IPS-18a (cell line): ENCODE measurements at regions not wholly inside any gene's neighbourhood (a gene's known extent, or its start where the extent isn't known, plus 50 kb on each side); places are given as distances from the start of the nearest gene placed in this dataset.

Experiments
- H3K27ac ChIP-seq: one replicate; pipeline ENCODE4 v1.5.1; 2013; ENCODE audit warnings: low read length
- H3K27me3 ChIP-seq: one replicate; pipeline ENCODE4 v1.6.1; 2013; ENCODE audit warnings: mild to moderate bottlenecking, low read length; ENCODE audit not compliant: control insufficient read depth, insufficient read depth
- H3K36me3 ChIP-seq: one replicate; pipeline ENCODE4 v1.6.1; 2013; ENCODE audit warnings: low read depth, low read length; ENCODE audit not compliant: control insufficient read depth
- H3K4me1 ChIP-seq: one replicate; pipeline ENCODE4 v1.6.1; 2013; ENCODE audit warnings: low read depth, low read length; ENCODE audit not compliant: control insufficient read depth
- H3K4me3 ChIP-seq: one replicate; pipeline ENCODE4 v1.5.1; 2013; ENCODE audit warnings: low read length
- H3K9ac ChIP-seq: one replicate; pipeline ENCODE4 v1.6.1; 2013; ENCODE audit warnings: mild to moderate bottlenecking, low read length, moderate library complexity
- H3K9me3 ChIP-seq: one replicate; pipeline ENCODE4 v1.6.1; 2013; ENCODE audit warnings: low read depth, low read length; ENCODE audit not compliant: control insufficient read depth

DNA sequence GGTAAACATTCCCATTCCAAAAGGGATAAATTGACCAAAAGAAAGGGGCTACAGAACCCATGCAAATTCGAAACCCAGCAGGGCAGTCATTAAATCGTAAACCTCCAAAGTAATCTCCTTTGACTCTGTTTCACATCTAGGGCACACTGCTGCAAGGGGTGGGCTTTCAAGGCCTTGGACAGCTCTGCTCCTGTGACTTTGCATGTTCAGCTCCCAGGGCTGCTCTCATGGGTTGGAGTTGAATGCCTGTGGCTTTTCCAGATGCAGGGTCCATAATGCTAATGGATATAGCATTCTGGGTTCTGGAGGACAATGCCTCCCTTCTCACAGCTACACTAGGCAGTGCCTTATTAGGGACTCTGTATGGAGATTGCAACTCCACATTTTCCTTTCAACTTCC, 211.9 kb upstream of the MANEA start:
- no peak overlapping the region for H3K27ac ChIP-seq
- H3K27me3 ChIP-seq = no peaks in the 10 kb centered on the region
- peaks cover 13% of the 10 kb centered on the region for H3K4me1 ChIP-seq
- H3K36me3 ChIP-seq = no peaks in the 10 kb centered on the region
- no peak overlapping the region for H3K4me3 ChIP-seq
- H3K9me3 ChIP-seq = no peaks in the 10 kb centered on the region
- no peak overlapping the region for H3K9ac ChIP-seq

DNA sequence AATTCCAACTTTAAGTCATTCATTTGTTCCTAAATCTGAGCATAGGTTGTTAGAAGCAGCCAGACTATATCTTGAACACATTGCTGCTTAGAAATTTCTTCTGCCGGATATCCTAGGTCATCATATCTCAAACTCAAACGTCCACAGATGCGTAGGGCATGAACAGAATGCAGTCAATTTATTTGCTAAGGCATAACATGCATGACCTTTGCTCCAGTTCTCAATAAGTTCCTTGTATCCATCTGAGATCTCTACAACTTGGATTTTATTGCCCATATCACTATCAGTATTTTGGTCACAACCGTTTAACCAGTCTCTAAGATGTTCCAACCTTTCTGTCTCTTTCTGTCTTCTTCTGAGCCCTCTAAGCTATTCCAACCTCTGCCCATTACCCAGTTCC, 210.9 kb upstream of the MANEA start:
- Histone ChIP-seq H3K4me3 (no peak overlapping the region), H3K9ac (no peak overlapping the region), H3K4me1 (peaks cover 13% of the 10 kb centered on the region), H3K27me3 (no peaks in the 10 kb centered on the region), H3K36me3 (no peaks in the 10 kb centered on the region), H3K27ac (no peak overlapping the region), H3K9me3 (no peaks in the 10 kb centered on the region)

DNA sequence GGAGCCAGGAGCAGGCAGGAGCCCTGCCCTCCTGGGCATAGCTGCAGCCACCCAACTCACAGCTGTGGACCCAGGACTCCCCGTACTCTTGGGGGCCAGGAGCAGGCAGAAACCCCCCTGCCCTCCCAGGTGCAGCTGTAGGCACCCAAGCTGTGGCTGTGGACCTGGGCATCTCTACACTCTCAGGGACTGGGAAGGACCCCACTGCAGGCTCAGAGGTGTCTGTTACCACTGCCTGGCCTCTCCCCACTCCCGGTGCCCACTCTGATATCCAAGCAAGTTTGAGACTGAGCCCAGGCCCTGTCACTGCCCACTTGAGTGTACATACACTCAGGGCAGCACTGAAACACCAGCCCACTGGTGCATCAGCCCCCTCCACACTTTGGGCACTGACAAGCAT, 193.5 kb upstream of the MANEA start:
- H3K27me3 ChIP-seq = no peaks in the 10 kb centered on the region
- no peak overlapping the region for H3K9ac ChIP-seq
- H3K27ac ChIP-seq = no peak overlapping the region
- no peak overlapping the region for H3K4me3 ChIP-seq
- no peaks in the 10 kb centered on the region for H3K36me3 ChIP-seq
- H3K4me1 ChIP-seq = no peaks in the 10 kb centered on the region
- H3K9me3 ChIP-seq = no peaks in the 10 kb centered on the region

DNA sequence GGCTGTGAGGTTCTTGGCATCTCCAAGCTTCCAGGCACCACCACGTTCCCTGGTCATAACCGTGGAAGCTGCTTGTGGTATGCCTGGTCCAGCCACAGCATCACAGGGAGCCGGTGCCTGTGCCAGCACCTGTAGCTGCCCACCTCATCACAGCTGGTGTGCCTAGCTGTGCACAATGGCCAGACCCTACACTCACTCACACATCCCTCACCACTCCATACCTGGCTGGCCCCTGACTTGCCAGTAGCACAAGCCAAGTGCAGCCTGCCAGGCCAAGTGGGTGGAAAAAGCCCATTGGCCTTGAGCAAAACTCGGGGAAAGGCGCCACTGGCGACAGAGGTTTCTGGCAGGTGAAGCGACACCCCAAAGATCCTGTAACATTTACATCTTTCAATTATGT, 192.3 kb upstream of the MANEA start:
- no peak overlapping the region for H3K4me3 ChIP-seq
- no peaks in the 10 kb centered on the region for H3K36me3 ChIP-seq
- no peak overlapping the region for H3K9ac ChIP-seq
- H3K27me3 ChIP-seq = no peaks in the 10 kb centered on the region
- no peaks in the 10 kb centered on the region for H3K4me1 ChIP-seq
- no peaks in the 10 kb centered on the region for H3K9me3 ChIP-seq
- no peak overlapping the region for H3K27ac ChIP-seq

DNA sequence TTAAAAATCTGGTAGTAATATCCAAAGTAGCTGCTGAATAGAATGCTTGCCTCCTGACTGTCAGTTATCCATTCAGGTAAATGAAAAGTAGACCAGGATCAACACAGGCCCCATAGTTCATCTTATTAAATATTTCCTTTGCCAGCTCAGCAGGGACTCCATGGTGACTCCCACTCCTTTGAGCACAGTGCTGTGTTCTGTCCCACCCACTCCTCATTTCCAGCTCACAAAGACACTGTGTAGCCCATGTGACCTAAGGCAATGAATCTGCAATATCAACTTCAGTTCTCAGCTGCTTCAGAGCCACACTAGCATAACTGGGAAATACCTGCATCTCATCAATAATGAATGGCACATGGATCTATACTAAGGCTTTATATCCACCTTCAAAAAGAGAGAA, 189.5 kb upstream of the MANEA start:
- Histone ChIP-seq H3K36me3 (no peaks in the 10 kb centered on the region), H3K4me3 (no peak overlapping the region), H3K9me3 (no peaks in the 10 kb centered on the region), H3K9ac (no peak overlapping the region), H3K27me3 (no peaks in the 10 kb centered on the region), H3K27ac (no peak overlapping the region), H3K4me1 (no peaks in the 10 kb centered on the region)

DNA sequence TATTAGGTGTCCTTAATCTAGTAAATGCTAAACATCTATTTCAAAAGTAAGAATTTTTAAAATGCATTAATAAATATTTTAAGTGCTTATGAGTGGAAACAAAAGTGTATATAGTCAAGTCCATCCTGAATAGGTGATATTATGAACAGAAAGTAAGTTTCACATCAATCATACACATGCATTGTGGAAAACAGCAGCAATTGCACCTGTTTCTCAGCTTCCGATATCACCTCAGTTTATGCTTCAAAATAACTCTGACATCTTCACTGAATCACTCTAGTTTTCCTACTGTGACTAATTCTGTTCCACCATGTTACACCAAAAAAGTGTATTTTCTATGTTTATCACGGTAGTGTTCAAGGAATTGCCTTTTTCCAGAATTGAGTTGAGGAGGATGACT, 172.6 kb upstream of the MANEA start:
- H3K9me3 ChIP-seq = no peaks in the 10 kb centered on the region

DNA sequence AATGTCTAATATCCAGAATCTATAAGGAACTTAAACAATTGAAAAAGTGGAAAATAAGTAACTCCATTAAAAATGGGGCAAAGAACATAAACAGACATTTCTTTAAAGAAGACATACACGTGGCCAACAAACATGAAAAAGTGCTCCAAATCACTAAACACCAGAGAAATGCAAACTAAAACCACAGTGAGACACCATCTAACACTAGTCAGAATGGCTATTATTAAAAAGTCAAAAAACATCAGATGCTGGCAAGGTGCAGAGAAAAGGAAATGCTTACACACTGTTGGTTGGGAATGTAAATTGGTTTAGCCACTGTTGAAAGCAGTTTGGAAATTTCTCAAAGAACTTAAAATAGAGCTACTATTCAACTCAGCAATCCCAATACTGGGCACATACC, 169.2 kb upstream of the MANEA start:
- no peak overlapping the region for H3K4me3 ChIP-seq

More for the DNA sequence above, 172.6 kb upstream of the MANEA start:
- Histone ChIP-seq H3K9ac (no peak overlapping the region), H3K27ac (no peak overlapping the region), H3K4me3 (no peak overlapping the region), H3K27me3 (no peaks in the 10 kb centered on the region), H3K36me3 (no peaks in the 10 kb centered on the region), H3K4me1 (peaks cover 7% of the 10 kb centered on the region)

DNA sequence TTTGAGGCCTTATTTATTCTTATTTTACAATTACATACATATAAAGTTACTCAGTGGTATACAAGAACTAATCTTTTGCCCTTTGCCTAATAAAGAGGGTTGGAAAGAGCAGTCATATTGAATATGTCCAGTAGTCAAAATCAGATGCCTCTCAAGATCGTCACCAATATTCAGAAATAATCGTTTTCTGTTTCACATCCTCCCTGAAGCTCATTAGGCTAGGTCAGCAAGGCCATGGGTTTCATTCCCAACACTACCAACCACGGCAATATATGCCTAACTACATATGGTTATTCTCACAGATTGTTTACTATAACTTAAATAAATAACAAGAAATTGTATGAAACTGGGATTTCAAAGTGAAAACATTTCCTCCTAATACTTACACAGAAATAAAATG, 167.2 kb upstream of the MANEA start:
- Histone ChIP-seq H3K27me3 (no peaks in the 10 kb centered on the region), H3K4me3 (no peak overlapping the region), H3K27ac (no peak overlapping the region), H3K9ac (no peak overlapping the region), H3K36me3 (no peaks in the 10 kb centered on the region), H3K9me3 (no peaks in the 10 kb centered on the region), H3K4me1 (no peaks in the 10 kb centered on the region)

More for the DNA sequence above, 169.2 kb upstream of the MANEA start:
- Histone ChIP-seq H3K27ac (no peak overlapping the region), H3K36me3 (no peaks in the 10 kb centered on the region), H3K27me3 (no peaks in the 10 kb centered on the region), H3K4me1 (no peaks in the 10 kb centered on the region), H3K9me3 (no peaks in the 10 kb centered on the region), H3K9ac (no peak overlapping the region)

DNA sequence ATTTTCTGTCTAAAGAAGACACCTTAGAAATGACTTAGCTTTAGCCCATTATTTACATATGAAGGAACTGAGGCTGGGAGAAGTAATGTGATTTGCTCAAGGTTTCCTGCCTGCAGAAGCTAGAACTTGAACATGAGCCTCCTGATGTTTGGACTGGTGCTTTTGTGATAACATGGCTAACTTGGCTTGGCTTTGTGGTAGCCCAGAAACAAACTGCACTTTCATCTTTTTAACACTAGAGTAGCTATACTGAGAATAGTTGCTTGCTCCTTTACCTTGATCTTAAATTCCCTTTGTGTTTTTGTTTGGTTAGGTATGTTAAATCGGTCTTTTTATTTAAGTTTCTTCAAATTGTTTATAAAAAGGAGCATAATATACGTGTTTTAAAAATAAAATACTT, 163.5 kb upstream of the MANEA start:
- no peak overlapping the region for H3K27ac ChIP-seq
- H3K4me3 ChIP-seq = no peak overlapping the region
- no peak overlapping the region for H3K9ac ChIP-seq
- no peaks in the 10 kb centered on the region for H3K9me3 ChIP-seq
- H3K4me1 ChIP-seq = no peaks in the 10 kb centered on the region
- H3K36me3 ChIP-seq = no peaks in the 10 kb centered on the region
- H3K27me3 ChIP-seq = no peaks in the 10 kb centered on the region

DNA sequence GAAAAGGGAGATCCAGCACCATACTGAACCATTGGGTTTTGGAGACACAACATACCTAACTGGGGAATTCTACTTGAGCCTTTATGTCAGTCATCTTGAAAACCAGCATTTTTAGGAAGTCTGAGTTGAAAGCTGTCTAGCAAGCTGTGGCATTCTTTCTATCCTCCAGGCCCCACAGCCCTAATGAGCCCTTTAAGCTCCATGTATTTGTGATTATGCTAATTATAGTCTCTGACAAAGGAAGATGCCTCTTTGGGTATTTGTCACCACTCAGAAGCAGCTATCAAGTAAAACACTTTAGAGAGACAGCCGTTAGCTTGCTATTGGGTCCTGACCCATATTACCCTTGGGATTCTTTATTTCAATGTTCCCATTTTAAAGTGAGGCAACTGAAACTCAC, 159.5 kb upstream of the MANEA start:
- H3K4me3 ChIP-seq = no peak overlapping the region
- no peak overlapping the region for H3K9ac ChIP-seq
- no peaks in the 10 kb centered on the region for H3K27me3 ChIP-seq
- H3K4me1 ChIP-seq = no peaks in the 10 kb centered on the region
- no peaks in the 10 kb centered on the region for H3K36me3 ChIP-seq
- H3K9me3 ChIP-seq = peaks cover 12% of the 10 kb centered on the region
- H3K27ac ChIP-seq = no peak overlapping the region

DNA sequence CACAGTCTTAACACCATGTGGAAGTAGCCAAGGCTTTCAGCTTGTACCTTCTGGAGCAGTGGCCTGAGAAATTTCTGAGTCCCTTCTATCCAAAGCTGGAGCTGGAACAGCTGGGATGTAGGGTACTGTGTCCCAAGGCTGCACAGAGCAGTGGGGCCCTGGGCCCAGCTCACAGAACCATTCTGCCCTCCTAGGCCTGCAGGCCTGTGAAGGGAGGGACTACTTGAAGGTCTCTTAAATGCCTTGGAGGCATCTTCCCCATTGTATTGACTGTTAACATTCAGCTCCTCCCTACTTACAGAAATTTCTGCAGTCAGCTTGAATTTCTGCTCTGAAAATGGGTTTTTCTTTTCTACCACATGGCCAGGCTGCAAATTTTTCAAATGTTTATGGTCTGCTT, 156.5 kb upstream of the MANEA start:
- Histone ChIP-seq H3K27ac (no peak overlapping the region), H3K27me3 (no peaks in the 10 kb centered on the region), H3K36me3 (no peaks in the 10 kb centered on the region), H3K9ac (no peak overlapping the region), H3K4me3 (no peak overlapping the region), H3K9me3 (peaks cover 12% of the 10 kb centered on the region), H3K4me1 (no peaks in the 10 kb centered on the region)

DNA sequence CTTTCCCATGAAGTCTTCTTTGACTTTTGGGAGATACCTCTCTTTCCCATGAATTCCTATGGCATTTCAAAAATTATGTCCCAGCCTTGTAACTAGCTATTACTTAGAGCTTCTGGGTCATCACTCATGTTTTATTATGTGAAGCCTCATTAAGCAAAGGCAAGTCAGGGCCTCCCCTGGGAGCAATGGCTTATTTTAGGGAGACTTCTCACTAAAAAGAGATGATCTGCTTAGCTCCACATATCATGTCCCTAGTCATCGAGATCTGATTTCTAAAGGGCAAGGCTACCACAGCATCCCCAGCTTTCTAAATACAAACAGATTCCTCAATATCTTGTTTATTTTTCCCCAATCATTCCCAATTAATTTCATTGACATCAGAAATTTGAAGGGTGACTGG, 154.0 kb upstream of the MANEA start:
- Histone ChIP-seq H3K9ac (no peak overlapping the region), H3K9me3 (peaks cover 12% of the 10 kb centered on the region), H3K4me1 (no peaks in the 10 kb centered on the region), H3K27ac (no peak overlapping the region), H3K36me3 (no peaks in the 10 kb centered on the region), H3K4me3 (no peak overlapping the region), H3K27me3 (no peaks in the 10 kb centered on the region)
